ENCODE measurements at regions not wholly inside any gene's neighbourhood (a gene's known extent, or its start where the extent isn't known, plus 50 kb on each side); places are given as distances from the start of the nearest gene placed in this dataset.

DNA sequence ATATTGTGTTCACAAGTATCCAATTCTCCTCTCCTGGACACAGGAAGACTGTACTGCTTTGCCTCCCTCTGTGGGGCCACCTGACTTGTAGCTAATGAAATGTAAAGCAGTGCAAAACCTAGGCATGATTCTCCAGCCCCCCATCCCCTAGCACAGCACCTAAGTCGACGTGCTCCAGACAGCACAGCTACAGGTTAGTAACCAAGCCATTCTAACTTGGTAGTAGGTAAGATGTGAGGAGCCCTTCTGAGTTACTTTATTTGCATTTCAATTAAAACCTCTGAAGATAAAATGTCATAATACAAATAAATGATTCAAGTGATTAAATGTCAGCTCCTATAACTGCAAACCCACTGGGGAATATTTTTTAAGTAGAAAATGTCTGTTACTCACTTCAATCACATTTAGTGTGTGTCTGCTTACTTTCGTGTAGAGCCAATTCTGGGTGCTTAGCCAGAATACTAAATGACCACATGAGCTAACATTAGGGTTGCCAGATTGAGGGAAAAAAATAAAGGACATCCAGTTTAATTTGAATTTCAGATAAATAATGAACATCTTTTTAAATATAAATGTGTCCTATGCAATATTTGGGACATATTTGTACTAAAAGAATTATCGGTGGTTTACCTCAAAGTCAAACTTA is 64.8 kb upstream of the HIF1A start:
- intact Hi-C loops (cut with DNase I; ENCODE audit: low total_unique reads) = no loop called here
- no peaks in the 10 kb centered on the region for H3K4me1 ChIP-seq
- no peak overlapping the region for H3K27ac ChIP-seq
- no peaks in the 10 kb centered on the region for H3K36me3 ChIP-seq (ENCODE audit: low read depth, missing control alignments)
- no peak overlapping the region for H3K4me3 ChIP-seq
- no peaks in the 10 kb centered on the region for H3K9me3 ChIP-seq
- DNase-seq = no peak
- TF ChIP-seq POLR2A (IDR thresholded peaks at IDR 0.05) = no peak
- TF ChIP-seq, protein P1, sequence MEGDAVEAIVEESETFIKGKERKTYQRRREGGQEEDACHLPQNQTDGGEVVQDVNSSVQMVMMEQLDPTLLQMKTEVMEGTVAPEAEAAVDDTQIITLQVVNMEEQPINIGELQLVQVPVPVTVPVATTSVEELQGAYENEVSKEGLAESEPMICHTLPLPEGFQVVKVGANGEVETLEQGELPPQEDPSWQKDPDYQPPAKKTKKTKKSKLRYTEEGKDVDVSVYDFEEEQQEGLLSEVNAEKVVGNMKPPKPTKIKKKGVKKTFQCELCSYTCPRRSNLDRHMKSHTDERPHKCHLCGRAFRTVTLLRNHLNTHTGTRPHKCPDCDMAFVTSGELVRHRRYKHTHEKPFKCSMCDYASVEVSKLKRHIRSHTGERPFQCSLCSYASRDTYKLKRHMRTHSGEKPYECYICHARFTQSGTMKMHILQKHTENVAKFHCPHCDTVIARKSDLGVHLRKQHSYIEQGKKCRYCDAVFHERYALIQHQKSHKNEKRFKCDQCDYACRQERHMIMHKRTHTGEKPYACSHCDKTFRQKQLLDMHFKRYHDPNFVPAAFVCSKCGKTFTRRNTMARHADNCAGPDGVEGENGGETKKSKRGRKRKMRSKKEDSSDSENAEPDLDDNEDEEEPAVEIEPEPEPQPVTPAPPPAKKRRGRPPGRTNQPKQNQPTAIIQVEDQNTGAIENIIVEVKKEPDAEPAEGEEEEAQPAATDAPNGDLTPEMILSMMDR (IDR thresholded peaks at IDR 0.05) = no peak
- H3K27me3 ChIP-seq = no peaks in the 10 kb centered on the region
- 80 to 82% methylated on average over 3 to 4 of the region's 4 CpGs for WGBS, 2 donors

DNA sequence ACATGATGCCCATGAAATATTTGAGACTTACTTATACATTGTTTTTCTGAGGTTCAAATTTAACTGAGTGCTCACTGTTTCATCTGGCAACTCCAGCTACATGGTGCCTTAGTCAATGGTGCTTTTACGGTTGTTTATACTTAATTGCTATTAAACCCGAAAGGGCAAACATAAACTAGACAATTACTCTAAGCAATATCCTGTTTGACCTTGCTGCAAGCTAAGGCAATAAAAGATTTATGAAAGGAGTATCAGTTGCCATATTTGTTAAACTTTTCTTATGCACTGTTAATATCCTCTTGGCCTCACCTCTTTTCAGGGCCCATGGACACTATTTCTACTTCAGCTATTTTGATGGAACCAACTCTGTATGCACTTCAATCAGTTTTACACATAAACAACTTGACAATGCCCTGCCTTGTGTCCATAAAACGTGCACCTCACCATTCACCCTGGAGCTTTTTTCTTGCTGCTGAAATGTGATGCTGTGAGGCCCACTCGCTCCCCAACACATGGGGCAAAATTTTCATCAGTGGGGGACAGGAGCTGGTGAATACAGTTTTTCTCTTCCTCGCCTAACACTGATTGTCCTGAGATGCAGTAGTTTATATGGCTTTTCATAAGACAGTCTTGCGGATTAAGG is 64.1 kb upstream of the HIF1A start:
- intact Hi-C loops (cut with DNase I; ENCODE audit: low total_unique reads) = no loop called here
- no peaks in the 10 kb centered on the region for H3K27me3 ChIP-seq
- 86 to 88% methylated on average over 6 of the region's 6 CpGs for WGBS, 2 donors
- no peaks in the 10 kb centered on the region for H3K9me3 ChIP-seq
- no peak overlapping the region for H3K4me3 ChIP-seq
- no peak for TF ChIP-seq POLR2A (IDR thresholded peaks at IDR 0.05)
- TF ChIP-seq, protein P1 (IDR thresholded peaks at IDR 0.05) = no peak
- H3K4me1 ChIP-seq = no peaks in the 10 kb centered on the region
- H3K36me3 ChIP-seq (ENCODE audit: low read depth, missing control alignments) = no peaks in the 10 kb centered on the region
- no peak for DNase-seq
- no peak overlapping the region for H3K27ac ChIP-seq

DNA sequence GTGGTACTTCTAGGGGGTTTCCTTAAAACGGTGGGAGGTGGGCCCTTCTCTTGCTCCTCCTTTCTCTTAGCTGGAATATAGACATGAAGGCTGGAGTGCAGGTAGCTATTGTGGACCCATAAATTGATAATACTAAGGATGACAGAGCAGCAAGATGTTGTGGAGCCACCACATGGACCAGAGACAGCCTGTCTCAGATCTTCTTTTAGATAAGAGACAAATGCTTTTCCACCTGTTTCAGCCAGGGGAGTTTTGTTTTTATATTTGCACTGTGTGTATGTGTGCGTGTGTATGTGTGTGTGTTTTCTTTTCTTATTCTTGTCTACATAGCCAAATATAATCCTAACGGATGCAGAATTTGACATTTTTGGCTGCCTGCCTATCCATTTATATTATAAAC is 62.9 kb upstream of the HIF1A start:
- Histone ChIP-seq H3K4me1 (no peaks in the 10 kb centered on the region), H3K36me3 (ENCODE audit: low read depth, missing control alignments) (no peaks in the 10 kb centered on the region), H3K4me3 (no peak overlapping the region), H3K9me3 (no peaks in the 10 kb centered on the region), H3K27me3 (no peaks in the 10 kb centered on the region), H3K27ac (no peak overlapping the region)
- no peak for DNase-seq
- 84% methylated on average over 3 of the region's 3 CpGs for WGBS, 2 donors
- intact Hi-C loops (cut with DNase I; ENCODE audit: low total_unique reads) = no loop called here
- no peak for TF ChIP-seq POLR2A (IDR thresholded peaks at IDR 0.05)
- TF ChIP-seq, protein P1 (IDR thresholded peaks at IDR 0.05) = no peak

DNA sequence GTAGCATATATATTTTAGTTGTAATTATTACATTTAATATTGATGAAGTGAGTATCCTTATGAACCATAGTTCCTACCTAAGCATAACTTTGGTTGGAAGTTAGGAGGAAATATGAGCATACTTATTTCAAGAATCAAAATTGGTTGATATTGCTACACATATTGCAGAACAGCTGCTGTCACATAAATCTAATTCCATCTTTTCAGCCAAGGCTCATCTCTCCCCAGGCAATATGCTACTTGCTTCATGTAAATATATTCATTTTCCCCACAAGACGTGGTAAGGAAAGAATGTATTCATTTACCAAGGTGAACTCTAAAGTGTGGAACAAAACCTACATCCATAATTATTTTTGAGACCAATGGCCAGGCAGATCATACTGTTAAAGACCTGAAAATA is 62.5 kb upstream of the HIF1A start:
- intact Hi-C loops (cut with DNase I; ENCODE audit: low total_unique reads) = no loop called here
- no peaks in the 10 kb centered on the region for H3K36me3 ChIP-seq (ENCODE audit: low read depth, missing control alignments)
- WGBS, 2 donors = 88 to 96% methylated on average over 1 of the region's 1 CpG
- no peaks in the 10 kb centered on the region for H3K4me1 ChIP-seq
- no peak overlapping the region for H3K27ac ChIP-seq
- H3K9me3 ChIP-seq = no peaks in the 10 kb centered on the region
- TF ChIP-seq, protein P1 (IDR thresholded peaks at IDR 0.05) = no peak
- TF ChIP-seq POLR2A (IDR thresholded peaks at IDR 0.05) = no peak
- H3K27me3 ChIP-seq = no peaks in the 10 kb centered on the region
- H3K4me3 ChIP-seq = no peak overlapping the region
- no peak for DNase-seq

DNA sequence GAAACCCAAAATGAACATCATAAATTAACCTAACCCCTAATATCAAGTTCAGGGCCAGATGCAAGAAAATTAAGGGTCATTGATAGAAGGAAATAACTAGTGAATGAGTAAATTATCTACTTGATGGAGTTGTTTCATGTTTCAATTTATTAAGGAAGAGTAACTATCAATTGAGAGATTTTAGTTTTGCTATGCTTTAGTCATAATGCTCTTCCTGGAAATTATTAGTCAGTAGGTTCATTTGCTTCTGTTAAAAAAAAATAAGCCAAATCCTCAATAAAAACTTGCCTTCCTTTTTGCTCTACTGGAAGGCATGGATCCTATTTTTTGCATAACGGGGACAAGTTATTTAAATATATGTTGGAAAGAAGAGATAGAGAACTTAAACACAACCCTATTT is 59.0 kb upstream of the HIF1A start:
- Histone ChIP-seq H3K4me3 (no peak overlapping the region), H3K4me1 (no peaks in the 10 kb centered on the region), H3K27me3 (no peaks in the 10 kb centered on the region), H3K9me3 (no peaks in the 10 kb centered on the region), H3K27ac (no peak overlapping the region), H3K36me3 (ENCODE audit: low read depth, missing control alignments) (no peaks in the 10 kb centered on the region)
- intact Hi-C loops (cut with DNase I; ENCODE audit: low total_unique reads) = no loop called here
- TF ChIP-seq, protein P1 (IDR thresholded peaks at IDR 0.05) = no peak
- TF ChIP-seq POLR2A (IDR thresholded peaks at IDR 0.05) = no peak
- 85 to 94% methylated on average over 1 of the region's 1 CpG for WGBS, 2 donors
- DNase-seq = no peak

Data from testis (tissue), 2 donors.